ENCODE measurements at regions not wholly inside any gene's neighbourhood (a gene's known extent, or its start where the extent isn't known, plus 50 kb on each side); places are given as distances from the start of the nearest gene placed in this dataset.

- TF ChIP-seq, protein P1, sequence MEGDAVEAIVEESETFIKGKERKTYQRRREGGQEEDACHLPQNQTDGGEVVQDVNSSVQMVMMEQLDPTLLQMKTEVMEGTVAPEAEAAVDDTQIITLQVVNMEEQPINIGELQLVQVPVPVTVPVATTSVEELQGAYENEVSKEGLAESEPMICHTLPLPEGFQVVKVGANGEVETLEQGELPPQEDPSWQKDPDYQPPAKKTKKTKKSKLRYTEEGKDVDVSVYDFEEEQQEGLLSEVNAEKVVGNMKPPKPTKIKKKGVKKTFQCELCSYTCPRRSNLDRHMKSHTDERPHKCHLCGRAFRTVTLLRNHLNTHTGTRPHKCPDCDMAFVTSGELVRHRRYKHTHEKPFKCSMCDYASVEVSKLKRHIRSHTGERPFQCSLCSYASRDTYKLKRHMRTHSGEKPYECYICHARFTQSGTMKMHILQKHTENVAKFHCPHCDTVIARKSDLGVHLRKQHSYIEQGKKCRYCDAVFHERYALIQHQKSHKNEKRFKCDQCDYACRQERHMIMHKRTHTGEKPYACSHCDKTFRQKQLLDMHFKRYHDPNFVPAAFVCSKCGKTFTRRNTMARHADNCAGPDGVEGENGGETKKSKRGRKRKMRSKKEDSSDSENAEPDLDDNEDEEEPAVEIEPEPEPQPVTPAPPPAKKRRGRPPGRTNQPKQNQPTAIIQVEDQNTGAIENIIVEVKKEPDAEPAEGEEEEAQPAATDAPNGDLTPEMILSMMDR (IDR thresholded peaks at IDR 0.05), result no peak
- ATAC-seq (ENCODE audit: low FRiP score) (no peak), DNase-seq (ENCODE audit: low spot score) (no peak)
Observed at GRCh38 chr11:42311944-42312343, 852.5 kb upstream of the LRRC4C start.

- DNase-seq (ENCODE audit: low spot score) (no peak), ATAC-seq (ENCODE audit: low FRiP score) (no peak)
- TF ChIP-seq, protein P1 (IDR thresholded peaks at IDR 0.05), result no peak
Observed at GRCh38 chr11:42315267-42315666, 855.8 kb upstream of the LRRC4C start.

GRCh38 chr11:42315846-42316245 is 856.4 kb upstream of the LRRC4C start:
- DNase-seq (ENCODE audit: low spot score) (no peak), ATAC-seq (ENCODE audit: low FRiP score) (no peak)
- TF ChIP-seq, protein P1 (IDR thresholded peaks at IDR 0.05), result no peak

DNA sequence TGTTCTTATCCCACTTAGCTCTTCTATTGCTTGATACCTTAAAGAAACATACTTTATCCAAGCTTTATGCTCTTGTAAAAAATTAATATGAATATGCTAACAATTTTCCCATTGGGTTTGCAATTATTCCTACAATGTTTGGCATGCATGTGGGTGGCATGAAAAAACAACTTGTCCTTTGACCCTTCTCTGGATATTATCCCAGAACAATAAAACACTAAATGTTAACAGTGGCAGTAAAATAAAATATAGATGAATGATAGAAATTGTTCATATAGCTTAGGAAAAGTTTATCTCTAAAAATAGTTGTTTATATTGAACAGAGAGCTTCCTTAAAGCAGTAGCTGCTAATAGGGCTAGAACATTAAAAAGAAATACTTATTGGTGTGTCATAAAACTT is 860.5 kb upstream of the LRRC4C start:
- ATAC-seq (ENCODE audit: low FRiP score), result no peak
- no peak for DNase-seq (ENCODE audit: low spot score)
- TF ChIP-seq, protein P1 (IDR thresholded peaks at IDR 0.05), result no peak

- TF ChIP-seq, protein P1 (IDR thresholded peaks at IDR 0.05), result no peak
- no peak for DNase-seq (ENCODE audit: low spot score)
- no peak for ATAC-seq (ENCODE audit: low FRiP score)
Observed at GRCh38 chr11:42329929-42330565, 870.6 kb upstream of the LRRC4C start.

- ATAC-seq (ENCODE audit: low FRiP score) (no peak), DNase-seq (ENCODE audit: low spot score) (no peak)
- TF ChIP-seq, protein P1 (IDR thresholded peaks at IDR 0.05), result no peak
Observed at GRCh38 chr11:42337786-42338455, 878.5 kb upstream of the LRRC4C start.

Data from omental fat pad (tissue), 3 donors.